ENCODE measurements at regions not wholly inside any gene's neighbourhood (a gene's known extent, or its start where the extent isn't known, plus 50 kb on each side); places are given as distances from the start of the nearest gene placed in this dataset.

DNA sequence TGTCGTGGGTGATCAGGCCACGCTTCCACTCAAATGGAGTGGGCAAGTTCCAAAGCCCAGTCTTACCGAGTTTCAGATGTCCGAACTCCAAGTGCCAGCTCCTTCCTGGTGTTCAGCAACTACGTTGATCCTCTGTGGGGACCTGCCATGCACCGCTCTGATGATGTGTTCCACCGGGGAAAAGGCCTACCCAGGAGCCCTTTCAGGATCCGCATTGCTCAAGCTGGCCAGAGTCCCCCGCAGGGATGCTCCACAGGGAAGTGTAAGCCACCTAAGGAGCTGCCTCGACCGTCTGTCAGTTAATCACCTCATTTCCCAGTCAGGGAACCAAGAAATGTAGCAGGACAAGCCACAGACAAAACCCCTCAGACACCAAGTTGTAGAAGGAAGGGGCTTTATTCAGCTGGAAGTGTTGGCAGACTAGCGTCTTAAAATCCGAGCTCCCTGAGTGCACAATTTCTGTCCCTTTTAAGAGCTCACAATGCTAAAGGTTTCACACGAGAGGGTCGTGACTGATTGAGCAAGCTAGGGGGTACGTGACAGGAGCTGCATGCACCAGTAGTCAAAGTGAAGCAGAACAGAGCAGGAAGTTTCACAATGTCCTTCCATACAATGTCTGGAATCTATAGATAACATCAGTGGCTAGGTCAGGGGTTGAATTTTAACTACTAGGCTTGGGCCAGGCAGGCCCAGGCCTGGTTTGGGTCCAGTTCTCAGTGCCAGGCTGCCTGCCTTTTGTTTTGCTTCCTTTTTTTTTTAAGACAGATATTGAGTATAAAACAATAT, 126.2 kb upstream of the ZDHHC15 start (continued):
- TF ChIP-seq, protein P1, sequence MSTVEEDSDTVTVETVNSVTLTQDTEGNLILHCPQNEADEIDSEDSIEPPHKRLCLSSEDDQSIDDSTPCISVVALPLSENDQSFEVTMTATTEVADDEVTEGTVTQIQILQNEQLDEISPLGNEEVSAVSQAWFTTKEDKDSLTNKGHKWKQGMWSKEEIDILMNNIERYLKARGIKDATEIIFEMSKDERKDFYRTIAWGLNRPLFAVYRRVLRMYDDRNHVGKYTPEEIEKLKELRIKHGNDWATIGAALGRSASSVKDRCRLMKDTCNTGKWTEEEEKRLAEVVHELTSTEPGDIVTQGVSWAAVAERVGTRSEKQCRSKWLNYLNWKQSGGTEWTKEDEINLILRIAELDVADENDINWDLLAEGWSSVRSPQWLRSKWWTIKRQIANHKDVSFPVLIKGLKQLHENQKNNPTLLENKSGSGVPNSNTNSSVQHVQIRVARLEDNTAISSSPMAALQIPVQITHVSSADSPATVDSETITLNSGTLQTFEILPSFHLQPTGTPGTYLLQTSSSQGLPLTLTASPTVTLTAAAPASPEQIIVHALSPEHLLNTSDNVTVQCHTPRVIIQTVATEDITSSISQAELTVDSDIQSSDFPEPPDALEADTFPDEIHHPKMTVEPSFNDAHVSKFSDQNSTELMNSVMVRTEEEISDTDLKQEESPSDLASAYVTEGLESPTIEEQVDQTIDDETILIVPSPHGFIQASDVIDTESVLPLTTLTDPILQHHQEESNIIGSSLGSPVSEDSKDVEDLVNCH (CRISPR knock-in tag; IDR thresholded peaks at IDR 0.05): no peak
- TF ChIP-seq, protein P2, sequence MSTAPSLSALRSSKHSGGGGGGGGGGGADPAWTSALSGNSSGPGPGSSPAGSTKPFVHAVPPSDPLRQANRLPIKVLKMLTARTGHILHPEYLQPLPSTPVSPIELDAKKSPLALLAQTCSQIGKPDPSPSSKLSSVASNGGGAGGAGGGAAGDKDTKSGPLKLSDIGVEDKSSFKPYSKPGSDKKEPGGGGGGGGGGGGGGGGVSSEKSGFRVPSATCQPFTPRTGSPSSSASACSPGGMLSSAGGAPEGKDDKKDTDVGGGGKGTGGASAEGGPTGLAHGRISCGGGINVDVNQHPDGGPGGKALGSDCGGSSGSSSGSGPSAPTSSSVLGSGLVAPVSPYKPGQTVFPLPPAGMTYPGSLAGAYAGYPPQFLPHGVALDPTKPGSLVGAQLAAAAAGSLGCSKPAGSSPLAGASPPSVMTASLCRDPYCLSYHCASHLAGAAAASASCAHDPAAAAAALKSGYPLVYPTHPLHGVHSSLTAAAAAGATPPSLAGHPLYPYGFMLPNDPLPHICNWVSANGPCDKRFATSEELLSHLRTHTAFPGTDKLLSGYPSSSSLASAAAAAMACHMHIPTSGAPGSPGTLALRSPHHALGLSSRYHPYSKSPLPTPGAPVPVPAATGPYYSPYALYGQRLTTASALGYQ (CRISPR knock-in tag; IDR thresholded peaks at IDR 0.05): no peak
- TF ChIP-seq, protein P3, sequence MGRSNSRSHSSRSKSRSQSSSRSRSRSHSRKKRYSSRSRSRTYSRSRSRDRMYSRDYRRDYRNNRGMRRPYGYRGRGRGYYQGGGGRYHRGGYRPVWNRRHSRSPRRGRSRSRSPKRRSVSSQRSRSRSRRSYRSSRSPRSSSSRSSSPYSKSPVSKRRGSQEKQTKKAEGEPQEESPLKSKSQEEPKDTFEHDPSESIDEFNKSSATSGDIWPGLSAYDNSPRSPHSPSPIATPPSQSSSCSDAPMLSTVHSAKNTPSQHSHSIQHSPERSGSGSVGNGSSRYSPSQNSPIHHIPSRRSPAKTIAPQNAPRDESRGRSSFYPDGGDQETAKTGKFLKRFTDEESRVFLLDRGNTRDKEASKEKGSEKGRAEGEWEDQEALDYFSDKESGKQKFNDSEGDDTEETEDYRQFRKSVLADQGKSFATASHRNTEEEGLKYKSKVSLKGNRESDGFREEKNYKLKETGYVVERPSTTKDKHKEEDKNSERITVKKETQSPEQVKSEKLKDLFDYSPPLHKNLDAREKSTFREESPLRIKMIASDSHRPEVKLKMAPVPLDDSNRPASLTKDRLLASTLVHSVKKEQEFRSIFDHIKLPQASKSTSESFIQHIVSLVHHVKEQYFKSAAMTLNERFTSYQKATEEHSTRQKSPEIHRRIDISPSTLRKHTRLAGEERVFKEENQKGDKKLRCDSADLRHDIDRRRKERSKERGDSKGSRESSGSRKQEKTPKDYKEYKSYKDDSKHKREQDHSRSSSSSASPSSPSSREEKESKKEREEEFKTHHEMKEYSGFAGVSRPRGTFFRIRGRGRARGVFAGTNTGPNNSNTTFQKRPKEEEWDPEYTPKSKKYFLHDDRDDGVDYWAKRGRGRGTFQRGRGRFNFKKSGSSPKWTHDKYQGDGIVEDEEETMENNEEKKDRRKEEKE (IDR thresholded peaks at IDR 0.05): no peak
- peak; percentile 41; the same call in 1 of the 2 replicates for TF ChIP-seq BCL6 (CRISPR knock-in tag; IDR thresholded peaks at IDR 0.05)
- no peak for TF ChIP-seq FOXM1 (CRISPR knock-in tag; IDR thresholded peaks at IDR 0.05)
- peak; percentile 27; the same call in 1 of the 2 replicates for TF ChIP-seq FOXO1 (CRISPR knock-in tag; IDR thresholded peaks at IDR 0.05)
- TF ChIP-seq, protein P4, sequence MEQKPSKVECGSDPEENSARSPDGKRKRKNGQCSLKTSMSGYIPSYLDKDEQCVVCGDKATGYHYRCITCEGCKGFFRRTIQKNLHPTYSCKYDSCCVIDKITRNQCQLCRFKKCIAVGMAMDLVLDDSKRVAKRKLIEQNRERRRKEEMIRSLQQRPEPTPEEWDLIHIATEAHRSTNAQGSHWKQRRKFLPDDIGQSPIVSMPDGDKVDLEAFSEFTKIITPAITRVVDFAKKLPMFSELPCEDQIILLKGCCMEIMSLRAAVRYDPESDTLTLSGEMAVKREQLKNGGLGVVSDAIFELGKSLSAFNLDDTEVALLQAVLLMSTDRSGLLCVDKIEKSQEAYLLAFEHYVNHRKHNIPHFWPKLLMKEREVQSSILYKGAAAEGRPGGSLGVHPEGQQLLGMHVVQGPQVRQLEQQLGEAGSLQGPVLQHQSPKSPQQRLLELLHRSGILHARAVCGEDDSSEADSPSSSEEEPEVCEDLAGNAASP (CRISPR knock-in tag; IDR thresholded peaks at IDR 0.05; ENCODE audit: borderline replicate concordance): peak; percentile 57; the same call in 1 of the 2 replicates
- no peak for TF ChIP-seq SMYD3 (CRISPR knock-in tag; IDR thresholded peaks at IDR 0.05)
- 0 out of 2 replicates have a peak, but pooled peaks have one; percentile 25 for TF ChIP-seq ZNF430 (CRISPR knock-in tag; IDR thresholded peaks at IDR 0.05)
- 0 out of 2 replicates have a peak, but pooled peaks have one; percentile 19 for TF ChIP-seq IRF2 (CRISPR knock-in tag; IDR thresholded peaks at IDR 0.05)
- TF ChIP-seq CEBPB (IDR thresholded peaks at IDR 0.05; ENCODE audit: borderline replicate concordance, low read depth, low read length): peak; percentile 32; the same call in 1 of the 2 replicates
- no peak for TF ChIP-seq NONO (IDR thresholded peaks at IDR 0.05)
- TF ChIP-seq NONO (CRISPR knock-in tag; conservative IDR thresholded peaks at IDR 0.05): peak; percentile 64
- TF ChIP-seq CEBPG (CRISPR knock-in tag; IDR thresholded peaks at IDR 0.05): peak; percentile 88
- no peak for TF ChIP-seq KDM5A (IDR thresholded peaks at IDR 0.05; ENCODE audit: borderline replicate concordance, low read length)
- TF ChIP-seq, protein P5, sequence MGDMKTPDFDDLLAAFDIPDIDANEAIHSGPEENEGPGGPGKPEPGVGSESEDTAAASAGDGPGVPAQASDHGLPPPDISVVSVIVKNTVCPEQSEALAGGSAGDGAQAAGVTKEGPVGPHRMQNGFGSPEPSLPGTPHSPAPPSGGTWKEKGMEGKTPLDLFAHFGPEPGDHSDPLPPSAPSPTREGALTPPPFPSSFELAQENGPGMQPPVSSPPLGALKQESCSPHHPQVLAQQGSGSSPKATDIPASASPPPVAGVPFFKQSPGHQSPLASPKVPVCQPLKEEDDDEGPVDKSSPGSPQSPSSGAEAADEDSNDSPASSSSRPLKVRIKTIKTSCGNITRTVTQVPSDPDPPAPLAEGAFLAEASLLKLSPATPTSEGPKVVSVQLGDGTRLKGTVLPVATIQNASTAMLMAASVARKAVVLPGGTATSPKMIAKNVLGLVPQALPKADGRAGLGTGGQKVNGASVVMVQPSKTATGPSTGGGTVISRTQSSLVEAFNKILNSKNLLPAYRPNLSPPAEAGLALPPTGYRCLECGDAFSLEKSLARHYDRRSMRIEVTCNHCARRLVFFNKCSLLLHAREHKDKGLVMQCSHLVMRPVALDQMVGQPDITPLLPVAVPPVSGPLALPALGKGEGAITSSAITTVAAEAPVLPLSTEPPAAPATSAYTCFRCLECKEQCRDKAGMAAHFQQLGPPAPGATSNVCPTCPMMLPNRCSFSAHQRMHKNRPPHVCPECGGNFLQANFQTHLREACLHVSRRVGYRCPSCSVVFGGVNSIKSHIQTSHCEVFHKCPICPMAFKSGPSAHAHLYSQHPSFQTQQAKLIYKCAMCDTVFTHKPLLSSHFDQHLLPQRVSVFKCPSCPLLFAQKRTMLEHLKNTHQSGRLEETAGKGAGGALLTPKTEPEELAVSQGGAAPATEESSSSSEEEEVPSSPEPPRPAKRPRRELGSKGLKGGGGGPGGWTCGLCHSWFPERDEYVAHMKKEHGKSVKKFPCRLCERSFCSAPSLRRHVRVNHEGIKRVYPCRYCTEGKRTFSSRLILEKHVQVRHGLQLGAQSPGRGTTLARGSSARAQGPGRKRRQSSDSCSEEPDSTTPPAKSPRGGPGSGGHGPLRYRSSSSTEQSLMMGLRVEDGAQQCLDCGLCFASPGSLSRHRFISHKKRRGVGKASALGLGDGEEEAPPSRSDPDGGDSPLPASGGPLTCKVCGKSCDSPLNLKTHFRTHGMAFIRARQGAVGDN (CRISPR knock-in tag; IDR thresholded peaks at IDR 0.05): peak; percentile 55
- TF ChIP-seq ZSCAN31 (CRISPR knock-in tag; IDR thresholded peaks at IDR 0.05; ENCODE audit: low read depth): 0 out of 2 replicates have a peak, but pooled peaks have one; percentile 48

Measured in HepG2 (cell line).